Right lung (tissue), 2 donors: ENCODE measurements at regions not wholly inside any gene's neighbourhood (a gene's known extent, or its start where the extent isn't known, plus 50 kb on each side); places are given as distances from the start of the nearest gene placed in this dataset.

Source experiments
- DNase-seq, 2 donors: peaks; one replicate each; pipeline ENCODE4 v3.0.0-alpha.2; 2013

DNA sequence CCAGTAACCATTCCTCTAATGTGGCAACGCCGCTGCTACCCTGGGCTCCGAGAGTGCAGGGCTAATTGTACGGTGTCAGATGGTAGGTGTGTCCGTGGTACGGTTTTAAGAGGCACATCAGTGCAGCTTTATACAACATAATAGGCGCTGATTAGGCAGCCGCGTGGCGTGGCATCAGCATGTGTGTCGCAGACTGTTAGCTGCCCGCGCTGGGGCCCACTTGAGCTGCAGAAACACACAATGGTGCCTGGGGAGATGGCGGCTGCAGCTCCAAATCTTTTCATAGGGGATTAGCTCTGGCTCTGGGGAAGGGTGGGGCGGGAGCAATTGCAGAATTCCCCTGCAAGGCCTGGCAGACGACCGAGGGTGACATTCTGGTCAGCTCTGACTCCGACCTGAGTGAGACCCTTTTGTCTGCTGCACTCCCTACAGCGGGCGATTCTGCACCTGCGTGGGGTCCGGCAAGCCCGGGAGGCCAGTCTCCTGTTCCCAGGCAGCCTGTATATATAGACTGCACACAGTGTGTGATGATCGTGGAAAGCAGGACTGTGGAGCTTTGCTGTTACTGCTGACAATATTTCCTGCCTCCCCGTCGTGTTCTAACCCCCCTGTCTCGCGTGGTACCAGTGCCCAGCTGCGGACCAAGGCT is 722.7 kb upstream of the CELF2 start:
- DNase-seq: no peak

DNA sequence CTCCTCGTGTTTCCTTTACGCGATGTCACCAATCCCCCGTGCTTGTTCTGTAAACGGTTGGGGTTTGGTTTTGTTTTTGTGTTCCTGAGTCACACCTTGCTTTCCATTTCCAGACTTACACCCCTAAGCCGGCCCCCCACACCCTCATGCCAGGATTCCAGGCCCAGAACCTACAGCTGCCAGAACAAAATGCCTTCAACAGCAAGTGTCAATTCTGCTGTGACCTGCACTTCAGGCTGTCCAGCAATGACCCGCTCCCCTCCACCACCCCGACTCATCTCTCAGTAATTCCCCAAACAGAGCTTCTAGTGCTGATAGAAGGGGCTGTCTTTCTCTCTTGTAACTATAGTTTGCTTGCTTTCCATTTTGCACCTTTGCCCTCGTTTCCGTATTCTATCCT is 722.1 kb upstream of the CELF2 start:
- DNase-seq: no peak

DNA sequence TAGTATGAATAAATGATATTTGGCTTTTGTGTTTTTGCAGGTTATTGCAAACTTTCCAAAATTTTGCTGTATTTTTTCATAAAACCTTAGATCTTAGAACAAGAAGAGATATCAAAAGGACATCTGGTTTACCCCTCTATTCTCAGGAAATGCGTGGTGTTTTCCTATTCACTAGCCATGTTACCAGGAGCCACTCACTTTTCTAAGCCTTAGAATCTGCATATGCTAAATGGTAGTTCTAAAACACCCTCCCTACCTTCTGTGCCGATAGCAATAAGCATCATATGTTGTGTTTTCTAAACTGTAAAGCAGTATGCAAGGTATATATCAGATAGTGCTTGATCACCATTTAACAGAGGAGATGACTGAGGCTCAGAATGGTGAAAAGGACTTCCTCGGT is 715.0 kb upstream of the CELF2 start:
- no peak for DNase-seq

DNA sequence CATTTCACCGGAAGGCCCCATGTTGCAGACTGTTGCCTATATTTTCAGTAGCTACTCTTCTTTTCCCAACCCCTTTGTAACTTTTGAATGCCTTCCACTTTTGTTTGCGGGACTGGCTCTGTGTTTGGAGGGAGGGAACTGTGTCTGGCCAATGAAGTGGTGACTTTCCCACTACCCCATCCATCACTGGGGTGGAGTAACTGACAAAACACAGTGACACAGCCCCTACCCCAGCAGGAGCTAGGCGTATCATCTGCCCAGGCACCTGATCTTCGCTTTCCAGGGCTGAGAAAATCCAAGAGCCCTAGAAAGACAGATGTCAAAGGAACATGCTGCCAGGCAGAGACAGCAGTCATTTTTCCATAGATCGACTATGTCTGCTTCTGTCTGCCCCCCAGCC is 710.6 kb upstream of the CELF2 start:
- no peak for DNase-seq

DNA sequence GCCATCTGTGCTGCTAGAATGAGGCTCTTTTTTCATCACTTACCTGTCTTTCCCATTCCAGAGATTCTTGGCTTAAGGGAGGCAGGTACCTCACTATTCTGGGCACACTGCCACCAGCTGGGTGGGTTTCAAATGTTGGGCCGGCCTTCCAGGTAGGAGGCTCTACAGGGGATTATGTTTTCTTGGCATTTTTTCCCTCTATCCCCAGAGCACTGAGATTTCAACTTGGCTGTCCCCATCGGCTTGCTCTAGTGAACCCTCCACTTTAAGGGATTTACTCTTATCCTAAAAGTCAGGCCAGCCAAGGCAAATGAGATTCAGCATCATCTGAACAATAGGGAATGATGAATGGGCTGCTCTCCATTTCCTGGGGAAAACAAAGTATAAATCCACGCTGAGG is 710.1 kb upstream of the CELF2 start:
- no peak for DNase-seq

DNA sequence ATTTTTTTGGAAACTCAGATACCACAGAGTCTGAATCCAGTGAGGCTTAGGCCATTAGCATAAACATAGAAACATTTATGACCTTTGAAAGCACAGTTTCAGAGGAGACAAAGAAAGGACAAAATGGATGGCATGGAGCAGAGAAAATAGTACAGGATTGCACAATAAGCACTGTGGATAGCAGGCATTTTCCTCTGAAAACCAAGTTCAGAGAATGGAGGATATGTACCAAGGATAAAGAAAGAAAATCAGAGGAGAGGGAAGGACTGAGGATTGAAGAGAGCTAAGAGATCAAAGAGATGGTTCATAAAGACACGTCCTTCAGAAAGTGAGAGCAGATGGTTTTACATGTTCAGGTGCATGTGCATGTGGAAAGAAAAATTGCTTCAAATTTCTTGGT is 707.2 kb upstream of the CELF2 start:
- DNase-seq: no peak

DNA sequence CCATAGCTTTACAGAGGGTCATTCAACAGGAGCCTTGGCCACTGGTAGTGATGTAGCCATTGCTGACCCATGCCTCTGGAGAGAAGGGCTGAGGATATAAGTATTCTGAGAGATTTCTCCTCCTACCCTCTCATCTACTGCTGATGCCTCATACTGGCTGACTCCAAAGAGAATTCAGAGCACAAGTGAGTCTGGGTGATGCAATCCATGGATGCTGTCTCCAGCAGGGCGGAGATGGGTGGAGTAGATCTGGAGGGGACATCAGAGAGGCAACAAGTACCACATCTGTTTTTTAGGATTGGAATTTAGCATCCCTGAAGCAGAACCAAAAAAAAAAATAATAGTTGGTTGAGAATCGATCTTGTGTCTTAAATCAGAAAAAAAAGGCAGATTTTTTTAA is 705.7 kb upstream of the CELF2 start:
- DNase-seq: no peak

DNA sequence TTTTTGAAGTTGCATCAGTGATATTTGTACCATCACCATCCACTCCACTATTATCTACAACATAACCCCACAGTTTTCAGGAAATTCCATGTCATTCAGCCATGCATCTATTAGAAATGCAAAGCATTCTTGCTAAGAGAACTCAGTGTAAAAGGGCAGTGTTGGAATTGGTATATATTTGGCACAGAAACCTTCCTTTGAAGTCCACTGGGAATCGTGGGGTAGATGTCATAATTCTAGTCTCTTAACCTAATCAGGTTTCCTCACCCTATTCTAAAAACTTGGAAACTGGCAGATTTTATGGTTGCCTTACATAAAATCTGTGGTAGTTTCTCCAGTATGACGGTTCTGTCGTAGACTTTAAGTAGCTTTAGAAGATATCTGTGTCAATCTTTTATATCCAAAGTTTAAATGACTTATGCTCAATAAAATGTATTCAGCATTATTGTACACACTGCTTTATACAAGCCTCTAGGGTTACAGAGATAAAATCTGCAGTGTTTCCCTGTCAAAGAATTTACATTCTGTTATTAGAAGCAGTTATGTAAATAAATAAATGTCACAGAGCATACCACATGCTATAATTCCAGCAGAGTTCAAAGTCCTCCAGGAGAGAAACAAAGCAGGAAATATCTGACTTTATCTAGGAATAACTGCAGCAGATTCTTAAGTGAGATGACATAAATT is 704.4 kb upstream of the CELF2 start:
- DNase-seq: no peak

DNA sequence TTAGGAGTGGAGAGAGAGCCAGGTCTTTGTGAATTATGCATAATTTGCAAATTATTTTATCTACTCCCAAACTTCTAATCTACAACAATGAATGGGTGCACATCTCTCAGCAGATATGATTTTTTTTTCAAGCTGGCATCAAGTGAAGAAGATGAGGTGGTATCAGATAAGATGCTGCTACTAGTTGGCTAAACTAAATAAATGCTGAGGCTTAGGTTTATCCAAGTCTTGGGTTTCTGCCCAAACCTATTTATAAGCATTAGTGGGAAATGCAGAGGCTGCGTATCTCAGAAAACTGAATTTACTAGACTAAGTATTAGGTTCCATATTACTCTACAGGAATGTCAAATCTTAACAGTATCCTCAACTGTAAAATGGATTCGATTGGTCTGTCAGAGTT is 703.0 kb upstream of the CELF2 start:
- DNase-seq: no peak

DNA sequence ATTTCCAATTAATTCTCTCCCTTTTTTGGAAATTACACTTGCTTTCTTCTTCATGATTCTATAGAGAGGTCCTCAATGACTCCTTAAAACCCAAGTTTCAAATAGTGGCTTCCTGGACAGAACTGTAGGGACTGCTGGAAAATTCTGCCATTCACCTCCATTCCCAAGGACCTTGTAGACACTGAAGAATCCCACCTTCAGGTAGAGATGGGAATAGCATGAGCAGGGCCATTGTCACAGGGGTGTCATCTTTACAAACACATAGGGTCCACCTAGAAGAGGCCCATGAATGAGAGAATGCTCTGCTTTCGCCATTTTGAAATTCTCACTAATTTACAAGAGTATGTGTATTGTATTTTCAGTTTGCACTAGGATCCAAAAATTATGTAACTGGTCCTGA is 701.7 kb upstream of the CELF2 start:
- DNase-seq: no peak

DNA sequence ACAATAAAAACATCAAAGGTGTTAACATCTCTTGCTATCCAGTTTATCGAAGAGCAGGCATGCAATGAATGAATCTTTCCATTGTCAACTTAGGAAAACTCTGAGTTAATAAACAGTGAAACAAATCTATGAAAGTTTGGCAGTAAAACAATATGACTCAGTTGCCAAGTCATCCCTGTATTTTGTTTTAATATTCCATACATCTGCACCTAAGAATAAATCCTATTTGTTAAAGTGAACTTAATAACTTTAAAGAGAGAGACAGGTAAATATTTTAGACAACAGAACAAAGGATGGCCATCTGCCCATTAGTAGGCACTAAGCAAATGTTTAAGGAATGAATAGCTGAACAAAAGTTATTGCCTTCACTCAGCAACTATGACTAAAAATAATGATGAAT is 700.5 kb upstream of the CELF2 start:
- DNase-seq: no peak

DNA sequence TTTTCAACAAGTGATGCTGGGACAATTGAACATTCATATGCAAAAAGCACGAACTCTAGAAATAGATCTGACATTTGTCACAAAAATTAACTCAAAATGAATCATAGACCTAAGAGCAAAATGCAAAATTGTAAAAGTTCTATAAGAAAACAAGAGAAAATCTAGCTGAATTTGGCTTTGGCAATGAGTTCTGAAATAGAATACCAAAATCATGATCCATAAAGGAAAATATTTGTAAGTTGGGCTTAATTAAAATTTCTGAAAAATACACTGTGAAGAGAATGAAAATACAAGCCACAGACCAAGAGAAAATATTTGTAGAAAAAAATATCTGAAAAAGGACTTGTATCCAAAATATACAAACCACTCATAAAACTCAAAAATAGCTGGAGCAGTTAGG is 698.8 kb upstream of the CELF2 start:
- DNase-seq: no peak

DNA sequence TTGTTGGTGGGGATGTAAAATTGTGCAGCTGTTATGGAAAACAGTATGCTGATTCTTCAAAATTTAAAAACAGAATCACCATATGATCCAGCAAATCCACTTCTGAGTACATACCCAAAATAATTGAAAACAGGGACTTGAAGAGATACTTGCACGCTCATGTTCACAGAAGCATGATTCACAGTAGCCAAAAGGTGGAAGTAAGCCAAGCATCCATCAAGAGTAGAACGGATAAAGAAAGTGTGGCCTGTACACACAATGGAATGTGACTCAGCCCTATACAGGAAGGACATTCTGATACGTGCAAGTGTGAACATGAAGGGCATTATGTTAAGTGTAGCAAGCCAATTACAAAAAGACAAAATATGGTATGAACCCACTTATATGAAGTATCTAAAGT is 696.7 kb upstream of the CELF2 start:
- DNase-seq: no peak

DNA sequence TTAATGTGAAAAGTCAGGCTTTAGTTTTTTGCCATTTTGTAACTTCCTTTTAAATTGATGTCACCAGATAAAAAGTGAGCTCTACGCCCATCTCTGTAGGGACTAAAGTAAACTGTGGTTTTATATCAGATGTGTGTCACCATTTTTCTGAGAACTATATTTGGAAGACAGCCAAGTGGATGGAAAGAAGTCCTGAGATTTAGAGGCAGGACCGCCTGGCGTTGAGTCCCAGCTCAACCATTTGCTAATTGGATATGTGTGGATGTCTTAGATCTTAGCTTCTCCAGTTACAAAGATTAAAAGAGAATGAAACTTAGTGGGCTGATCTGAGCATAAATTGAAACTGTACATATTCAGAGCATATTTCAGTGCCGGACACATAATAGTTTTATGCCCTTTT is 691.6 kb upstream of the CELF2 start:
- no peak for DNase-seq

DNA sequence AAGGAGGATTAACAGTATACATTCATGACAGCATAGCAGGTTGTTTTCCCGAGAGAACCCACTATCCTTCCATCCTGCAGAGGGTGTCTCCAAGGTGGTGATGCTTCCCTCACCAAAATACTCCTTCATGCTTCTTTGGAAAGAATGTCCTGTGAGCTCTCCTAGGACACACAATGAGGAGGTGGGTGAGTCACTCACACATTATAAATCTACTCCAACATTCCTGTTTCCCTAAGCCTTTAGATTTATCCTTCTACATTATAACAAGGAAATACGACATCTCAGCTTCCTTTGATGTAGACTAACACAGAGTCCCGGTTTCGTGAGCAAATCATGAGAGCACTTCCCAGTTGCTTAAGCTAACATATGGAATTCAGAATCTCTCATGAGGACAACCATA is 689.7 kb upstream of the CELF2 start:
- no peak for DNase-seq

DNA sequence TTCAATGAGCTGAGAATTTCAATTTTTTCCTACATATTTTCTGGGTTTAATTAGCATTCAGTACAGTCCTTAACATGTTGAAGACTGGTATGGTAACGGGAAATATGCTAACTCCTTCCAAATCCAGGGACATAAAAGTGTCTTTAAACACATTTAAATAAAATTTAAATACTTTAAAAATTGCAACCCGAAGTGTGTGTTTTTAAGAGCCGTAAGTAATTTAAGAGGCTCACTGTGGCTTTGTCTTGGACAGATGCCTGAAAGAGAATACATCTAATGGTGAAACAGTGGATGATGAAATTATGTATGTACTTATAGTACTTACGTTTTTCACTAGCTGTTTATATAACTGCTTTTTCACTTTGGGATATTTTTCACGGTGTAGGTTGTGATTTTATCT is 687.3 kb upstream of the CELF2 start:
- no peak for DNase-seq

DNA sequence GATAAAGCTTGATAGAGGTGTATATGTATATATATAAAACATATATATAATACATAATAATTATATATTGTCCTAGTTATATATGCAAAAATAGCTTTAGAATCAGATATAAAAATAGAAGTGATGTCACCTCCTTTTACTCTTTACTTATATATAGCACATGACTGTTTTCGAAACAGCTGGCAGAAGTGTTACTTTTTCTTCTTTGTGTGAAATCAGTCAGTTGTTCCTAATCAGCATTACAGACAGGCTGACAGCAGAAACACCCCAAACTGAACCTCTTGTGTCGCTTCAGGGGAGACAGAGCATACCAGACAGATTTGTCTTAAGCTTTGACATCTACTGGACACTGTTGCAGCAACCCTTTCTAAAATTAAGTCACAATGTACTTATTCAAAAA is 684.9 kb upstream of the CELF2 start:
- DNase-seq: no peak

DNA sequence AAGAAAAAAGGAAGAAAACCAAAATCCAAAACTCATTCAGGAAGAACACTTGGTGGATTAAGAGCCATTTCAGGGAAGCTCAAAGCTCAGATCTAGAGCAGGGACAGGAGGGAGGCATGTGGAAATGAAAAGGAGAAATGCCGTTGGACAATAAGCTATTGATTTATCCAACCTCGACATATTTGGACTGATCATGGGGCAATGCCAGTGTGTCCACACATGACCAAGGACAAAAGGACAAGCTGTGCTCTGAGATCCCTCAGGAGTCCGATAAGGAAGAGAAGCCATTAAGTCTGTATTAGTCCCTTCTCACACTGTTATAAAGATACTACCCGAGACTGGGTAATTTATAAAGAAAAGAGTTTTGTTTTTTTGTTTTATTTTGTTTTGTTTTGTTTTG is 684.0 kb upstream of the CELF2 start:
- DNase-seq: no peak

DNA sequence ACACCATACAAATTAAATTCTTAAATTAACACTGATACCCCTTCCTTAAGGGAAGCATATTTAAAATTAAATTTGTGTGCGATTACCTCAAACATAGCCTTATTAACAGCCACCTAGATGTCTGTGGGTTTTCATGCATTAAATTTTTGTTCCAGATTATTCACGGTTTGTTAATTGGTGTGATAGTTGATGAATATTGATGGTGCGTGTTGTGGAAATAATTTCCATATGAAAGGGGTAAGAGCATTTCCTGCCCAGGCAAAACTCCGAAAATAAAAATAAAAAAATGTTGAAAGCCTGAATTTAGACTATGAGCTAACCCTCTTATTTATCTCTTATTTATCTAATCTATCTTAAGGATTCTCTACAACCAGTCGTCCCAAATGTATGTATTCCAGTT is 679.3 kb upstream of the CELF2 start:
- DNase-seq: no peak

DNA sequence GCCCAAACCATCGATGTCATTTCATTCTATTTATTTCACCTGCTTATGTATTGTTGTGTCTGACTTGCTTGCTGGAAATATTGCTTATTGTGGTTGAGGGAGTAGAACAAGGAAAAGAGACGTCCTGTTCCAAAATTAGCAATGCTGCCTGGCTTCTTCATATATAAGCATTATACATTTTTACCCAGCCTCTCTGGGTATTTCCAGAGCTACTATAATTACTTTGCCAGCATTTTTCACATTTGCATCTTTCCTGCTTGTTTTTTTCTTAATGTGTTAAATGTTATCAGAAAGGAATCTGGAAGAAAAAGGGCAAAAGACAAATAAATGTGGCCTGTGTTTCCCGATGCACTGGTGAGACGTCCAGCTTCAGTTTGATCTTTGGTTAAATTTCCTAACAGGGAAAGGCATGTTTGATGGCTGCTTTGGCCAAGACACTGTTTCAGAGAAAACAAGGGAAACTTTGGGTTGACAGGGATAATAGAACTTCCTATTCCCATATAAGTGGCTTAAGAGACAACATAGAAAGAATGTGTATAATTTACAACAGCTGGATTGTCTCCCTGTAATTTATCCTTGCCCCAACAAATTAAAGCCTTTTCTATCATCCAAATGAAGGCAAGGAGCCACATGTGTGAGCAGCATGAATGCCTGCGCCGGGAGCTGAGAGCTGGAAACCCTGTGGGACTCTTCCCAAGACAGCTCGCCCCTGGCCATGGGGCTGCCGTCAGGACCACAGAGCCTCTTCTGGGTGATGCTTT is 671.1 kb upstream of the CELF2 start:
- DNase-seq: no peak

DNA sequence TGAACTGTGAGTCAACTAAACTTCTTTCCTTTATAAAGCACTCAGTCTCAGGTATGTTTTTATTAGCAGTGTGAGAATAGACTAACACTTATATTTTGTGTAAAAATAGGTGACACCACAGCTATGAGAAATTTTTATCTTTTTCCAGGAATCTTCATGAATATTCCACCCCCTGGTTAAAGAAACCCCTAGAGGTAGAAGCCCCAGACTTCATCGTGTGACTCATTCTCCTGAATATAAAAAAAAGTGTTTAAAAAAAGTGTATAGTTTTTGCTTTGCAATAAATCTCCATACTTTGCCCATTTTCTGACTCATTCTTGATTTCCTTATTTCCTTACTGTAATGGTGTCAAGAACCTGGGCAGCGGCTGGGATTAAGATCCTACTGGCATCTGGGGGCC is 667.6 kb upstream of the CELF2 start:
- DNase-seq: no peak

DNA sequence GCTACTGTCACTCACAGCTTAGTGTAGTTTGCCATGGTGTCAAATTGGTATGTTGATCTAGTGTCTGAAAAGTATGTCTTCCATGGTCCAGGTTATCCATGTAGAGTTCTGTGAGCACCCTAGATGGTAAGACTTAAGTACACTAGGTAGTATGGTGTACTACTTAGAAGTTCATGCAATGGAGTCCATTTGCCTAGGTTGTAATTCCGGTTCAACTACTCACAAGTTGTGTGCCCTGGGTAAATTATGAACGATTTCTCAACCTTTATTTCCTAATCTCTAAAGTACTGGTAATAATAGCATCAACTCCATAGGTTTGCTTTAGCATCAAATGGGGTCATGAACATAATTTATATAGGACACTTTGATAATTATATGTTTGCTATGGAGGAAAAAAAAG is 666.2 kb upstream of the CELF2 start:
- DNase-seq: no peak

DNA sequence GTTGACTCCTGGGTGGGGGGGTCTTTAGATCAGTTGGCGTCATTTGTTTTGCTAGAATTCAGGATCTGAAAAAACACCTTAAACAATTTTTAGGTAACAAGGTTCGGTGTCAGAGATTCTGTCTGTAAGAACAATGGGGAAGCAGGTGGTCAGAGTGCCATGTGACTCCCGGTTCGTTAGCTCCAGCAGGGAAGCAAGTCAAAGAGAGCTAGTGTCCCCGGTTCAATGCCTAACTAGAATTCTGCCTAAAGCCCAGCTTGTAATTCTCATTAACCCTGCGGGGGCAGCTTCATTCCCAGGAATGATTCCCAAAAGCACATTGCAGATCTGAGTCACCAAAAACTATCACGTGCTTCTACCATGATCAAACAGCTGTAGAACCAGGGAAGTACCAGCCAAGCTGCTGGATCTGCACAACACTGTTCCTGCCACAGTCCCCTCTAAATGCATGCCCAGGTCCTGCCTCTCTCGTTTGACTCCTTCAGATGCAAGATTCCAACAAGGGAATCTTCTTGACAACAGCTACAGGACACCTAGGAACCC is 664.3 kb upstream of the CELF2 start:
- DNase-seq: no peak
